SK-N-SH treated with all-trans-retinoic acid at 6 μM for 48 hours (cell line): ENCODE measurements at regions not wholly inside any gene's neighbourhood (a gene's known extent, or its start where the extent isn't known, plus 50 kb on each side); places are given as distances from the start of the nearest gene placed in this dataset.

Experiments
- ESRRG ChIP-seq: fragments of 250-450 bp; sonication (Bioruptor Pico); IDR thresholded peaks from 2 replicates; pipeline ENCODE4 v1.6.1; 2021; ENCODE audit warnings: mild to moderate bottlenecking
- PPARA ChIP-seq: fragments of 250-450 bp; sonication (Bioruptor Pico); IDR thresholded peaks from 2 replicates; pipeline ENCODE4 v1.5.0; 2020; ENCODE audit warnings: mild to moderate bottlenecking, borderline replicate concordance

- no peak for TF ChIP-seq ESRRG
- TF ChIP-seq PPARA (CRISPR knock-in tag) = no peak
Measured at GRCh38 chr4:128565565-128566186, 243.8 kb upstream of the JADE1 start.
